ENCODE measurements at regions not wholly inside any gene's neighbourhood (a gene's known extent, or its start where the extent isn't known, plus 50 kb on each side); places are given as distances from the start of the nearest gene placed in this dataset.

GRCh38 chr1:194584052-194584451 lies 1397.6 kb upstream of the B3GALT2 start:
- H3K27ac ChIP-seq = no peak overlapping the region
- TF ChIP-seq CTCF (IDR thresholded peaks at IDR 0.05) (no peak), ZFX (IDR thresholded peaks at IDR 0.05; ENCODE audit: borderline replicate concordance) (no peak)

- no peak overlapping the region for H3K27ac ChIP-seq
- TF ChIP-seq ZFX (IDR thresholded peaks at IDR 0.05; ENCODE audit: borderline replicate concordance) (no peak), CTCF (IDR thresholded peaks at IDR 0.05) (no peak)
Measured at GRCh38 chr1:194570476-194570875, 1384.1 kb upstream of the B3GALT2 start.

GRCh38 chr1:194568610-194569009 lies 1382.2 kb upstream of the B3GALT2 start:
- no peak overlapping the region for H3K27ac ChIP-seq
- TF ChIP-seq ZFX (IDR thresholded peaks at IDR 0.05; ENCODE audit: borderline replicate concordance) = no peak
- TF ChIP-seq CTCF (IDR thresholded peaks at IDR 0.05) = peak; percentile 35

- no peak for TF ChIP-seq CTCF (IDR thresholded peaks at IDR 0.05)
- TF ChIP-seq ZFX (IDR thresholded peaks at IDR 0.05; ENCODE audit: borderline replicate concordance) = no peak
- H3K27ac ChIP-seq = no peak overlapping the region
Measured at GRCh38 chr1:194548071-194548470, 1361.7 kb upstream of the B3GALT2 start.

- TF ChIP-seq ZFX (IDR thresholded peaks at IDR 0.05; ENCODE audit: borderline replicate concordance) (no peak), CTCF (IDR thresholded peaks at IDR 0.05) (no peak)
- no peak overlapping the region for H3K27ac ChIP-seq
Measured at GRCh38 chr1:194544012-194544411, 1357.6 kb upstream of the B3GALT2 start.

- H3K27ac ChIP-seq = no peak overlapping the region
- TF ChIP-seq ZFX (IDR thresholded peaks at IDR 0.05; ENCODE audit: borderline replicate concordance) = no peak
- TF ChIP-seq CTCF (IDR thresholded peaks at IDR 0.05) = 0 out of 2 replicates have a peak, but pooled peaks have one; percentile 24
Measured at GRCh38 chr1:194538453-194538852, 1352.0 kb upstream of the B3GALT2 start.

GRCh38 chr1:194537521-194537920 lies 1351.1 kb upstream of the B3GALT2 start:
- no peak for TF ChIP-seq ZFX (IDR thresholded peaks at IDR 0.05; ENCODE audit: borderline replicate concordance)
- TF ChIP-seq CTCF (IDR thresholded peaks at IDR 0.05) = no peak
- no peak overlapping the region for H3K27ac ChIP-seq

Data from 22Rv1 (cell line).